ENCODE measurements at regions not wholly inside any gene's neighbourhood (a gene's known extent, or its start where the extent isn't known, plus 50 kb on each side); places are given as distances from the start of the nearest gene placed in this dataset.

GRCh38 chr3:168312984-168313383 lies 217.3 kb upstream of the GOLIM4 start:
- Histone ChIP-seq H3K4me3 (no peak overlapping the region), H3K27me3 (no peaks in the 10 kb centered on the region), H3K4me1 (no peaks in the 10 kb centered on the region), H3K9me3 (no peaks in the 10 kb centered on the region), H3K36me3 (no peaks in the 10 kb centered on the region), H3K27ac (no peak overlapping the region)
- TF ChIP-seq POLR2AphosphoS5 (IDR thresholded peaks at IDR 0.05): no peak
- DNase-seq (no peak), ATAC-seq (ENCODE audit: low FRiP score in 2 of 2) (no peak)
- 61 to 66% methylated on average over 4 of the region's 4 CpGs for WGBS, 2 donors

GRCh38 chr3:168307893-168308292 lies 212.2 kb upstream of the GOLIM4 start:
- Histone ChIP-seq H3K4me1 (no peaks in the 10 kb centered on the region), H3K36me3 (no peaks in the 10 kb centered on the region), H3K9me3 (peaks cover 0 to 7% (median 3%) of the 10 kb centered on the region in 4 donors), H3K27me3 (no peaks in the 10 kb centered on the region), H3K4me3 (no peak overlapping the region), H3K27ac (no peak overlapping the region)
- ATAC-seq (ENCODE audit: low FRiP score in 2 of 2): no peak
- TF ChIP-seq EP300 (IDR thresholded peaks at IDR 0.05) (no peak), POLR2A (IDR thresholded peaks at IDR 0.05) (no peak), CTCF (IDR thresholded peaks at IDR 0.05) (no peak), POLR2AphosphoS5 (IDR thresholded peaks at IDR 0.05) (no peak)
- no peak for DNase-seq

GRCh38 chr3:168295027-168295426 lies 199.3 kb upstream of the GOLIM4 start:
- TF ChIP-seq POLR2AphosphoS5 (IDR thresholded peaks at IDR 0.05): no peak
- no peak for TF ChIP-seq CTCF (IDR thresholded peaks at IDR 0.05)
- no peak for TF ChIP-seq EP300 (IDR thresholded peaks at IDR 0.05)
- TF ChIP-seq POLR2A (IDR thresholded peaks at IDR 0.05): no peak
- ATAC-seq (ENCODE audit: low FRiP score in 2 of 2): no peak
- DNase-seq: no peak
- Histone ChIP-seq H3K36me3 (no peaks in the 10 kb centered on the region), H3K4me1 (no peaks in the 10 kb centered on the region), H3K27ac (no peak overlapping the region), H3K27me3 (no peaks in the 10 kb centered on the region), H3K9me3 (no peaks in the 10 kb centered on the region), H3K4me3 (no peak overlapping the region)
- WGBS, 2 donors: 74 to 83% methylated on average over 1 of the region's 1 CpG

- no peaks in the 10 kb centered on the region for H3K9me3 ChIP-seq
- no peak overlapping the region for H3K4me3 ChIP-seq
- no peaks in the 10 kb centered on the region for H3K36me3 ChIP-seq
- ATAC-seq (ENCODE audit: low FRiP score in 2 of 2) (no peak), DNase-seq (no peak)
- H3K4me1 ChIP-seq: no peaks in the 10 kb centered on the region
- no peaks in the 10 kb centered on the region for H3K27me3 ChIP-seq
- TF ChIP-seq POLR2A (IDR thresholded peaks at IDR 0.05) (no peak), EP300 (IDR thresholded peaks at IDR 0.05) (no peak), POLR2AphosphoS5 (IDR thresholded peaks at IDR 0.05) (no peak), CTCF (IDR thresholded peaks at IDR 0.05) (no peak)
- H3K27ac ChIP-seq: no peak overlapping the region
These were observed 196.6 kb upstream of the GOLIM4 start for GRCh38 chr3:168292296-168292695.

GRCh38 chr3:168289471-168290008 lies 193.8 kb upstream of the GOLIM4 start:
- 84 to 89% methylated on average over 4 of the region's 4 CpGs for WGBS, 2 donors
- Histone ChIP-seq H3K27me3 (no peaks in the 10 kb centered on the region), H3K9me3 (no peaks in the 10 kb centered on the region), H3K4me3 (no peak overlapping the region), H3K4me1 (no peaks in the 10 kb centered on the region), H3K27ac (no peak overlapping the region), H3K36me3 (no peaks in the 10 kb centered on the region)
- TF ChIP-seq CTCF (IDR thresholded peaks at IDR 0.05) (no peak), POLR2AphosphoS5 (IDR thresholded peaks at IDR 0.05) (no peak), EP300 (IDR thresholded peaks at IDR 0.05) (no peak), POLR2A (IDR thresholded peaks at IDR 0.05) (no peak)
- no peak for DNase-seq
- ATAC-seq (ENCODE audit: low FRiP score in 2 of 2): no peak

All from upper lobe of left lung (tissue), 6 donors.